Renal cortex interstitium (tissue), 11 donors: ENCODE measurements at regions not wholly inside any gene's neighbourhood (a gene's known extent, or its start where the extent isn't known, plus 50 kb on each side); places are given as distances from the start of the nearest gene placed in this dataset.

ENCODE experiments used
- DNase-seq, 11 donors: peaks; one replicate each; pipeline ENCODE4 v3.0.0-alpha.2; 2013; ENCODE audit warnings: low read depth in 9 of 11, low spot score in 4 of 11; ENCODE audit errors: extremely low read depth in 1 of 11

DNA sequence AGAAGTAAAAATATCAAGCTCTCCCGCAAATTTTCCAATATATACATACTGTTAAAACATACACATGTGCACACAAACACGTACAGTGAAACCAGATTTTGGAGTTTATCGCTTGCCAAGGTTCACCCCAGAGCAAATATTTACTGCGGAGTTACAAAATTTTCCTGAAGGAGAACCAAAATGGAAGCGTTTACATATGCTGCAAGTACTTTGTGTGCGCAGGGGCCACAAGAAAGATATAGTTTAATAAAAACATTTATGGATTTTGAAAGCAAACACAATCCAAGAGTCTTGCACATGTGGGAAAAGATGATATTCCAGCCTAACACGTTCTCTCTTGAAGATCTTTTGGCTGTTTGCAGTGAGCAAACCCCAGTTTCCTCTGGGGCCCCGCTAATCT lies 301.3 kb upstream of the NFE2L3 start:
- DNase-seq = no peak

GRCh38 chr7:25851332-25852210 lies 300.4 kb upstream of the NFE2L3 start:
- DNase-seq = peak in 7 of 11 donors; percentile 85 to 91 (median 88)

DNA sequence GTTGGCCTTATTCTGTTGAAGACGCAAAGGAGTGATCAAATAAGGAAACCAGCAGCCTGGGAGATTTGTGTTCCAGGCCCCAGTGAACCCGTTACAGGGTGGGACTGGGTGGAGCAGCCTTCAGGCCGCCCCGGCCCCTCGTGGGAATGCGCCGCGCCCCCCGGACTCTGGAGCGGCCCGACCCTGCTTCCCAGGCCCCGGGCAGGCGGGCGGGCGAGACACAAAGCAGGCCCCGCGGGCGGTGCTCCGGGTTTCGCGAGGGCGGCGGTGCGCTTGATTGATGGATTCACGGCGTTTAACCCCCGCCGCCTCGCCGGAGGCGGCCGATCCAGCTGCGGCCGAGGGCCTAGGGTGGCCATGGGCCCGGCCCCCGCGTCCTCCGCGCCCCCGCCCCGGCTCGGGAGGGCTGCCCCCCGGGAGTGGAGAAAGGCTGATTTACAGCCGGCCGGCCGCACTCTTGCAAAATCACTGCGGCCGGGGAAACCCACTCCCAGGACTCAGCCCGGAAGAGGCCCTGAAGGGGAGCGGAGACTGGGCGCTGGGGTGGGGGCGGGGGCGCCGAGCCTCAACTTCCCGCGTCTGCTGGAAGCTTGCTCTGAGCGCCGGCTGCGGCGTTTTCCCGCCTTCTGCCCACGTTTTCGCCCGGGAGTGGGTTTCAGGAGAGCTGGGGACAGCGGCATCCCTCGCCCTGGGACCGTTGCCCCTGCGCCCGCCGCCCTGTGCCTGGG lies 299.6 kb upstream of the NFE2L3 start:
- peak in 1 of 11 donors; percentile 71 for DNase-seq

GRCh38 chr7:25852939-25853271 lies 299.1 kb upstream of the NFE2L3 start:
- DNase-seq = no peak

- no peak for DNase-seq
Measured at GRCh38 chr7:25853314-25853713, 298.7 kb upstream of the NFE2L3 start.

DNA sequence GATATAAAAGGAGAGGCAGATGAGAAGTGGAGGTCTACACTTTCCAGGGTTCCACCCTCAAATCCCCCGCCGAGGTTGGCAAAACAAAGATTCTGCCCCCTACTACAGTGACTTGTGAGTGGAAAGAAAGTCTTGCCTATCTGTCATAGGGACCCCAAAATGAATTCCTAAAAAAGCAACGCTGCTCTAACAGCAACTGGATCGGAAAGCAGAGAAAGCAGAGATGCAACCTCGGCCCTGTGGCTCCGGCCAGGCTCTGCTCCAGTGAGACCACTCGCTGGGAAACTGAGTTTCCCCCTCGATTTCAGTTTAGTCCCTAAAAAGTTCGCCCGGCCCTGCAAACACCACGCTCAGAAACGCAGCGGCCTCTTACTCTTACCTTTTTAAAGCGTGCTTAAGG lies 297.9 kb upstream of the NFE2L3 start:
- no peak for DNase-seq

DNA sequence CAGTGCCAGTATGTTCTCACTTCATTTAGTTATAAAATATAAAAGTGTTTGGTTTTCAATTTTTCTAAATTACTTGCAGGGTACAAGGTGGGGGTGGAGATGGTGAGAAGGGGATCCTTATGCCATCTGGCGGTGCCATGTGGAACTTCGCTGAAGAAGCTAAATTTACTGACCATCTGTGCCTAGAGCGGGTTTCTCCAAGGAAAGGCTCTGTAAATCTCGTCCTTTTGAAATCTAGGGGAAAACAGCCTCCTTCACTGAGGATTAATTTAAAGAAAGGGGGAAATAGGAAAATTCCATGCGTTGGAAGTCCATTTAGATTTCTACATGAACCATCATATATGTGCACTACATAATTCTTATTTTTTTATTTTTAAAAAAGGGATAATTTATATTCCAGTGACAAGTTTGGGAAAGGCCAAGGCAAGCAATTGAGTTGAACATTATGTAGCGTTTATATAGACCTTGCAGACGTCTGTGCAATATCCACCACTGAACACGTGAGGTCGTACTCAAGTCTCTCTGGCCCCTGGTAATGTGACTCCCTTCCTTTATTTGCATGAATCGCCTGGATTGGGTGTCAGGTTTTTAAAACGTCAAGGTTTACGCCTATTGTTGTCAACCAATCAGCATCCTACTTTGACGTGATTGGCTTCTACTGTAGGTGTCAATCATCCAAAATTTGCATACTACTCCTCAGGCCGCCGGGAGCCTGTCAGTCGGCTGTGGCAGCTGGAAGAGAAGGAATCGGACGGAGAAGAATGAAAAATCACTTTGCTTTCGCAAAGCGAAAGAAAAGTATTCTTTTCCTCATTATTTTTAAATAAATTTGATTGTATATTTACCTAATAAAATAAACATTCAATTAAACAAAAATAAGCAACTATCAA lies 297.1 kb upstream of the NFE2L3 start:
- peak in 10 of 11 donors; percentile 92 to 100 (median 98) for DNase-seq

- DNase-seq = no peak
Measured at GRCh38 chr7:25855854-25856782, 295.9 kb upstream of the NFE2L3 start.

DNA sequence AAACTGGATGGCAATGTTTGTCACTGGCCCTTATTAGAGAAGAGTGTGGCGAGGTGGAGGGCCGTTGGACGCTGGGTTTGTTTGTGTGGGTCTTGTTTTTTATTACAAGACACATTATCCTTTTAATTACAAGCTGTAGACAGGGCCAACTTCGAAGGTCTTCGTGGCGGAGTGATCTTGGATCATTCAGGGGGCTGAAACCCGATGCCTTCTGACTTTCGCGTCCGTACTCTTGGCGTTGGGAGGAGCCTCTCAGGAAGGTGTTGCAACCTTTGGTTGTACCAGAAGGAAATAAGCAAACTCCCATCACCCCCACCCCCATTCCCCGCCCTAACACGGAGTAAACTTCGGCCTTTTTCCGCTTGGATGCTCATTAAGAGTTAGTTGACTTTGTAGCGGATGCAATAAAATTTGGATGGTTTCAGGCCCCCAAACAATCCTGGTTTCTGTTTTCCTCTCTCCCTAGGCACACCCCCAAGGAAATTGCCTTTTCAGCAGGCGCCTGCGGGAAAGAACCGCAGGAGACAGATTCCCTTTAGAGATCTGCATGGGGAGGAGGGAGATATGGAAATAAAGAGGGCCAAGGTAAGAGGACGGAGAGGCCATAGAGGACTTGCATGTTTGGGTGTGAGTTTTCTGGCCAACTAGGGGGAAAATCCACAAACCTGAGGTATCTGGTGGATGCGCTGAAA lies 294.5 kb upstream of the NFE2L3 start:
- DNase-seq = peak in 6 of 11 donors; percentile 74 to 90 (median 86)

DNA sequence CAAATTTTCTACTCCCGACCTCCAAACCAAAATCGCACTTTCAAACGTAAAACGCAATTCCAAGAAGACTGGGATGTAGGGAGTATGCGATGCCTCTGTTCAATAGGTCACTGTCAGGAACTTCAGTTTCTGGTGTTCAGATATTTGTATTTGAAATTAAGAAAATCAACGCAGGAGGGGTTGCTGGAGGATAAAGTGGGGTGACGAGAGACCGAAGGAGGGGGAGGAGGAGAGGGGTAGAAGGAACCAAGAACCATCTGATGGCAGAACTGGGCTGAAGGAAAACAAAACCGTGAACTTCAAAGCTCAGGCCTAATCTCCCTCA lies 293.8 kb upstream of the NFE2L3 start:
- no peak for DNase-seq

DNA sequence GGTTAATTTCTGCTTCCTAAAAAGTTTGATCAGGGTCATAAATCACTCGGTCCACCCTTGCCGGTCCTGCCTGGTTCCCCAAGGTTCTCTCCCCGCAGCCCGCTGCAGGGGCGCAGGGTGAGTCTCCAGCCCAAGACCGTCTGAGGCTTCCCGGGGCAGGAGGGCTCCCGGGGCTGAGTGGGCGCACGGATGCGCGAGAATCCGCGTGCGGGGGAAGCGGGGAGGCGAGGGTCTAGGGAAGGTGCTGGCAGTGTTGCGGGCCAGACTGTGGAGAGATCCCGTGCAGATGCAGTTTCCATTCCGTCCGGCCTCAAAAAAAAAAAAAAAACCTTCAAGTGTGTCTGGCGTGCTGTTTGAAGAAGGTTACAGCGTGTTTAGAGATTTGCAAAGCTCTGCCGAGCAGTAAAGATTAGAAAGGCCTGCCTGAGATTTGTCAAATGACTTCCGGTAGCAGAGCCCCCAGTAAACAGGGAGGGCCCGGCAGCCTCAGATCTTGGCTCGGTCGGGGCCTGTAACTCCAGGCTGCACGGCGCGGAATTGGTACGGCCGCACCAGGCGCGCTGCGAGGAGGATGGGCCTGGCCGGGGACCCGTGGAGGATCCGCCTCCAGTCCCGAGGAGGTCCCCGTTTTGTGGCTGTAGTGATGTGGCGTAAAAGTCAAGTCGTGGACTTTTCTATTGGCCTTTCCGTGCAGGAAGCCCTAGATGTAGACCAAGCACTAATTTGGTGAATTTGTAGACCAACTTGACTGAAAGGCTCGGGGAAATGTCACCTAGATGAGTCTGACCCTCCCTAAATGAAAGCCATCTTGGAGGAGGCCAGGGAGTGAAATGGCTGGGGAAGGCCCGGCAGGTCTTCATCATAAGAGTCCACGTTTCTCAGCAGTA lies 293.2 kb upstream of the NFE2L3 start:
- no peak for DNase-seq

DNA sequence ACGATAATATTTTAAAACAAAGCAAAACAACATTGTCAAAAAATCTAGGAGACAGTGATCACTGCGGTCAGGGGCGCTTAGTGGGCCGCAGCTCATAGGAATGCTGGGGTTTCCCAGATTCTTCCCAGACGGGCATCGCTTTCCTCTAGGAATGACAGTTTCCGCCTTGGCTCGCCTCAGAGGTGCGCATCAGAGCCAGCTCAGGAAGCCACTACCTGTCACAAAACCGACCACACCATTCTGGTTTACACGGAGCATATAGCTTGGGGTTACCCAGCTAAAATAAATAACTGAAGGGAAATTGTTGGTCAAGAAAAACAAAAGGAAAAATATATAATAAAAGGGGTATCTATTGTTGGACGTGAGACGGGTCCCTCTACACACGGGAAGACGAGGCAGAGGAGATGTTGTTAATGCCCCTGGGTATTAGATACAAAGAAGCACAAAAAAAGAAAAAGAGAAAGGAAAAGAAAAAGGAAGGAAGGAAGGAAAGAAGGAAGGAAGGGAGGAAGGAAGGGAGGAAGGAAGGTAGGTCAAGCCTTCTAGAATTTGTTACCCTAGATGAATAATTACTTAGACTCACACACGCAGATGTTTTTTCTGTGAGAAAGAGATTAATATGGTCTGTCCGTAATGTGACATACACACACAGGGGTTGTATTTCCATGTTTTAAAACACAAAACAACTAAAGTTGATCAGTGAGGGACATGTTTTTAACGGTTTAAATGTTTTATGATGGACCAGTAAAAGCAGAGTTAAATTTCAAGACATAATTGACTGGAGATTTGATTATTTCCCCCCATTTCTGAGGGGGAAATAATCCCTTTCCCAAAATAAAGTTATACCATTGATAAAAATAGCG lies 292.4 kb upstream of the NFE2L3 start:
- DNase-seq = no peak

DNA sequence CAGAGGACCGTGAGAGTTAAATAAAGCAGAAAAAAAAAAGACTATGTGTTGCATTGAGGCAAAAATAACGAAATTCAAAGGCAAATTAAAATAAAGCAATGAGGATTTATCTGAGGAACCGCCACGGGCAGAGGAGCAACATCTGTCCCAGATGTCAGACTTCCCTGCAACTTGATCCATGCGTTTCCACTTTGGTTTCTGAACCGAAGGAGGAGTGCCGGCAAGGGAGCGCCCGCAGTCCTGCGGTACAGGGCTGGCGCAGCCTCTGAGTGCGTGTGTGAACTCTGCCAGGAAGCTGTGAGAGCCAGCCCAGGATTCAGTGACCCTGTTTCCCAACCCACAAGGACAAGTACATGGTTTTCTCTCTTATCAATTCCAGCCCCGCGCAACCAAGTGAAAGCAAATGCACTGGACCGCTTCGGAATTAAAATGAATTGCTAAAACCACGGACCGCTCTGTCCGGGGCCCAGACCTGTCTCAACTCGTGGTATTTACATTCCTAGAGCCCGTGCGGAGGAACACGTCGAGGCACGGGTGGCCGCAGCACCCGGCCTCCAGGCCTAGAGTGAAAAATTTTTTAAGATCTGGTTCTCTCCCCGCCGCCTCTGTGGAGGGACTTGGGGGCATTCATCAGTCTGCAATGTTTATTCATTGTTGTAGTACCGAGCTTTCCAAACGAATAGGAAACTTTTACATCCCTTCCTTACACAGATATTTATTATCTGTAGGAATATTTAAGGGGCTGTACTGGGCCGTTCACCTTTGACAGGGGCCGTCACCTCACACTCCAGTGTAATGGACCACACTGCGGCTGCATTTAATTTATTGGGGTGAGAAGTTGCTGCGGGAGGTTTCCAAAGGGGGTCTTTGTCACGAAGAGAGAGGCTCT lies 291.5 kb upstream of the NFE2L3 start:
- no peak for DNase-seq

GRCh38 chr7:25861164-25861496 lies 290.9 kb upstream of the NFE2L3 start:
- DNase-seq = no peak

DNA sequence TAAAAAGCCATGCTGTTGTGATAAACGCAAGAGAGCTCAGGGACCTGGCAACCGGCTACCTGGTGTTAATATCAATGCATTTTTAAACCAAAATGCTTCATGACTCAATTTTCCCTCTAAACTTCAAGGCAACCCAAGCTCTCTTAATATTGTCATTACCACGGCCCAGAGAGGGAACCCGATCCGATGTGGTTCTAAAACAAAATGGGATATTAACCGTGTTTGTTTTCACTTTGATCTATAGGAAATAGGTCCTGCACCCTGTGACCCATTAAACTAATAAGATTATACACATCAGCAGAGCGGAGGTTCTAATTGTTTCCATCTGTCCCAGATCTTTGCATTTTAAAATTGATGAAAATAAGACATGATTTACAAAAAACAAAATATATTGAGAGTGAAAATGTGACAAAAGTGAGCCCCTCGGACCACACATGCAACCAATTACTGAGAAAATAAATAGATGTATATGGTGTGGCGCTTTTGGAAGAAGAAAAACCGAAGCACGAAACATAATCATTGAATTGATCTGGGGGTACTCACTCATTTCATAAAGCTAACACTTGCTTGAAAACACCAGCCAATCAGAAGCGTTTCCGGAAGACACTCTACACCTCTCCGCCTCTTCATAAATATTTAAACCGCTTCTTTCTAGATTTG lies 290.3 kb upstream of the NFE2L3 start:
- no peak for DNase-seq
